ENCODE measurements at regions not wholly inside any gene's neighbourhood (a gene's known extent, or its start where the extent isn't known, plus 50 kb on each side); places are given as distances from the start of the nearest gene placed in this dataset.

DNA sequence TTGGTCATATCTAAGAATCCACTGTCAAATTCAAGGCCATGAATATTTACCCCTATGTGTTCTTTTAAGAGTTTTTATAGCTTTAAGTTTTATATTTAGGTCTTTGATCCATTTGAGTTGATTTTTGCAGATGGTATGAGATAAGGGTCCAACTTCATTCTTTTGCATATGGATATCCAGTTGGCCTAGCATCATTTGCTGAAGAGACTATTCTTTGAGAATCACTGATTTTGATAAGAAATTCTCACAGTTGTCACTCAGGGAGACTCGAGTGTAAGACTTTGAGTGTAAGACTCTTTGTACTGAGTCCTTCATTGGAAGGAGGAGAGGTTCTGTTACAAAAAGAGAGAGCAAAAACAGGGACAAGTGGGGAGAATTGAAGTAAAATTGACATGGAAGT lies 74.8 kb downstream of the CBLL2 start:
- DNase-seq (ENCODE audit: low read depth) = no peak
- TF ChIP-seq, protein P1, sequence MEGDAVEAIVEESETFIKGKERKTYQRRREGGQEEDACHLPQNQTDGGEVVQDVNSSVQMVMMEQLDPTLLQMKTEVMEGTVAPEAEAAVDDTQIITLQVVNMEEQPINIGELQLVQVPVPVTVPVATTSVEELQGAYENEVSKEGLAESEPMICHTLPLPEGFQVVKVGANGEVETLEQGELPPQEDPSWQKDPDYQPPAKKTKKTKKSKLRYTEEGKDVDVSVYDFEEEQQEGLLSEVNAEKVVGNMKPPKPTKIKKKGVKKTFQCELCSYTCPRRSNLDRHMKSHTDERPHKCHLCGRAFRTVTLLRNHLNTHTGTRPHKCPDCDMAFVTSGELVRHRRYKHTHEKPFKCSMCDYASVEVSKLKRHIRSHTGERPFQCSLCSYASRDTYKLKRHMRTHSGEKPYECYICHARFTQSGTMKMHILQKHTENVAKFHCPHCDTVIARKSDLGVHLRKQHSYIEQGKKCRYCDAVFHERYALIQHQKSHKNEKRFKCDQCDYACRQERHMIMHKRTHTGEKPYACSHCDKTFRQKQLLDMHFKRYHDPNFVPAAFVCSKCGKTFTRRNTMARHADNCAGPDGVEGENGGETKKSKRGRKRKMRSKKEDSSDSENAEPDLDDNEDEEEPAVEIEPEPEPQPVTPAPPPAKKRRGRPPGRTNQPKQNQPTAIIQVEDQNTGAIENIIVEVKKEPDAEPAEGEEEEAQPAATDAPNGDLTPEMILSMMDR (IDR thresholded peaks at IDR 0.05; ENCODE audit: low read length, missing control alignments) = no peak
- no peak overlapping the region for H3K4me3 ChIP-seq (replicated peaks; ENCODE audit: low read depth, low read length)

DNA sequence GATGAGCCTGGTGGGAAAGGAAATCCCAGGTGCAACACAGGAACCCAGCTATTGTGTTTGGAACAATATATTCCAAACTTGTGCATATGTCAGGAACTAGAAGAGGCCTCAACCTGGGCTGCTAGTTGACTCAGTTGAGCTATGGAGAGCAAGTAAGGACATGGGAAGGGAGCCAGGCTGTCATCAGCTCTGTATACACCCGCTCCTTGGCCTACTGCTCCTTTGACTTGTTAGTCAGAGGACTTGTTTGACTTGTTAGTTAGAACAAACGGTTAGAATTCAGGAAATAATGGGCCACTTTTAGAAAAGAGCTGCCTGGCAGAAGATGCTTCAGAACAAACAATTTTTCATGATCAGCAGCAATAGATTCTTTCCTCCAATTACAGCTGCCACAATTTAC lies 76.4 kb downstream of the CBLL2 start:
- TF ChIP-seq, protein P1 (IDR thresholded peaks at IDR 0.05; ENCODE audit: low read length, missing control alignments) = no peak

DNA sequence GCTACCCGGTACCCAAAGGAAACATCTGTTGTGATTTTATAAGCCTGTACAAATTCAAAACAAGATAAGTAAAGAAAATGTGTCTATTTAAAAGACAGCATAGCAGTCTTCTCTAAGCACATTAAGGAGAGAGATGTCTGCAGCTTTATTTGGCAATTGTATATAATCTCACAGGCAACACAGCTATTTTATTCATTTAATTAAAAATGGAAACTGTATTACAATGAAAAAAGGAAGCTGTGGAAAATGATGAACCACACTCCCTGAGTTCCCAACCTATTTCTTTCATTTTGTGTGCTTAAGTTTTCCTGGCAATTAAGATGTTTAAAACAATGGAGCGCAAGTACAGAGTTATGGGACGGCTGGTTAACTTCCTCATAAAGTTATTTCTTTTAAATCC lies 78.4 kb downstream of the CBLL2 start:
- TF ChIP-seq, protein P1 (IDR thresholded peaks at IDR 0.05; ENCODE audit: low read length, missing control alignments) = no peak

More for the DNA sequence above, 76.4 kb downstream of the CBLL2 start:
- DNase-seq (ENCODE audit: low read depth) = no peak
- no peak overlapping the region for H3K4me3 ChIP-seq (replicated peaks; ENCODE audit: low read depth, low read length)

DNA sequence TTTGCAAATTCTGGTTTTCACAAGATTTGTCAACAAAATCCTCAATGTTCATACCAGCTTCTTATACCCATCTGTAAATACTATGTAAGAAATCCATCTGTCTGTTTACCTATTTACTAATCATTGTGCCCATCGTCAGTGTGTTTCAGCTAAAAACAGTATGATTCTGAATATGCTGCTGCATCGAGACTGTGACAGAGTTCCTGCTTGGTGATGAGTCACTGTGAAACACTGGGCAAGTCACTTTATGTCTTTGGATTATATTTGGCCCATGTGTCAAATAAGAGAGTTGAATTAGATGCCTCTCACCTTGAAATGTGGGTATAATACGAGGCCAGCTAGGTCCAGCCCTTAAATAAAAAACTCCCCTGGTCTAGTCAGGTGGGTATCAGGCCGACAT lies 79.3 kb downstream of the CBLL2 start:
- DNase-seq (ENCODE audit: low read depth) = no peak
- TF ChIP-seq, protein P1 (IDR thresholded peaks at IDR 0.05; ENCODE audit: low read length, missing control alignments) = no peak

More for the DNA sequence above, 78.4 kb downstream of the CBLL2 start:
- DNase-seq (ENCODE audit: low read depth) = no peak
- no peak overlapping the region for H3K4me3 ChIP-seq (replicated peaks; ENCODE audit: low read depth, low read length)

DNA sequence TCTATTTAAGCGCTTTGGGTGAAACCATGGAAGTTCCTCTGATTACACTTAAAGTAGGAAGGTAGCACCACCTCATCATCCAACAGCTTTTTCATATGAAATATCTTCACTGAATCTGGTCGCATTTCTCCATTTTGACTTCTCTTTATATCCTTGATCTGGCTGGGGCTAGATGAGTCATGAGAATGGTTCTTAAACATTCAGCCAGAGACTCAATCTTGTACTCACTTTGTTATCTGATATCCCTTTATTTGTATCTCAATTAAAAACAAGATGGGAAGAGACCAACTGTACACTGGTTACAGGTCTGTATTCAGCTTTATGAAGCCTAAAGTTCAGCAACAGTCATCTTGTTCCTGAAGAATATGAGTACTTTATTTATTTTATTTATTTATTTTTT lies 84.9 kb downstream of the CBLL2 start:
- H3K4me3 ChIP-seq (replicated peaks; ENCODE audit: low read depth, low read length) = no peak overlapping the region
- no peak for DNase-seq (ENCODE audit: low read depth)
- TF ChIP-seq, protein P1 (IDR thresholded peaks at IDR 0.05; ENCODE audit: low read length, missing control alignments) = no peak

More for the DNA sequence above, 79.3 kb downstream of the CBLL2 start:
- no peak overlapping the region for H3K4me3 ChIP-seq (replicated peaks; ENCODE audit: low read depth, low read length)

DNA sequence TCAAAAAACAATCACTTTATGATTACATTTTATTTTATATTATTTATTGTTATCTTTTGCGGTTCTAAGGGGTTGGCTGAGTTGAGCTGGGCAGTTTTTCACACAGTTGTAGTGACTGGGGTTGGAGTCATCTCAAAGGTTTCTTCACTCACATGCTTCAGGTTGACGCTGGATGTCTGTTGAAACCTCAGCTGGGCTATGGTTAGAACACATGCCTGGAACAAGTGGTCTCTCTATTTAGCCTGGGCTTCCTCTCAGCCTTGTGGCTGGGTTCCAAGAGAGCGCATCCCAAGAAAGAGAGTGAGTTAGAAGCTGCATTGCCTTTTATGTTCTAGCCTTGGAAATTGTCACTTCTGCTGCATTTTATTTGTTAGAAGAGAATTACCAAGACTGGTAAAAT lies 87.4 kb downstream of the CBLL2 start:
- TF ChIP-seq, protein P1 (IDR thresholded peaks at IDR 0.05; ENCODE audit: low read length, missing control alignments) = no peak
- H3K4me3 ChIP-seq (replicated peaks; ENCODE audit: low read depth, low read length) = no peak overlapping the region
- no peak for DNase-seq (ENCODE audit: low read depth)

DNA sequence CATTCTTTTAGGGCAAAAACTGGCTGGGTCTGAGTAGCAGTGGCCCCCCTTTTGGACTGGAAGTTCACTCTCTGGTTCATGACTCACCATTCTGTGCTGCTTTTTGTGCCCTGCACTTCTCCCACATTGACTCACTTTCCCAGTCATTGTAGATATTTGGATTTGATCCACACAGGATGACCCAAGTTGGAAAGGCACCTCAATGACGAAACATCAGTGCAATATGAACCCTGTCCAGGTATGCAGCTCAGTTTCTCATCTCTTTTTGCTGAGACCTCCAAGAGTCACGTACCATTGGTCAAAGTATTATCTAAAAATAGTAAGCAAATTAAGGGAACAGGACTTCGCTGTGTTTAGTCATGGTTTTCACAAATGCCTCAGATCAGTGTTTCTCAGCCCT lies 92.7 kb downstream of the CBLL2 start:
- H3K4me3 ChIP-seq (replicated peaks; ENCODE audit: low read depth, low read length) = no peak overlapping the region
- DNase-seq (ENCODE audit: low read depth) = peak; percentile 70
- TF ChIP-seq, protein P1 (IDR thresholded peaks at IDR 0.05; ENCODE audit: low read length, missing control alignments) = no peak

Data from fibroblast of pulmonary artery (primary cell).